ENCODE measurements at regions not wholly inside any gene's neighbourhood (a gene's known extent, or its start where the extent isn't known, plus 50 kb on each side); places are given as distances from the start of the nearest gene placed in this dataset.

DNA sequence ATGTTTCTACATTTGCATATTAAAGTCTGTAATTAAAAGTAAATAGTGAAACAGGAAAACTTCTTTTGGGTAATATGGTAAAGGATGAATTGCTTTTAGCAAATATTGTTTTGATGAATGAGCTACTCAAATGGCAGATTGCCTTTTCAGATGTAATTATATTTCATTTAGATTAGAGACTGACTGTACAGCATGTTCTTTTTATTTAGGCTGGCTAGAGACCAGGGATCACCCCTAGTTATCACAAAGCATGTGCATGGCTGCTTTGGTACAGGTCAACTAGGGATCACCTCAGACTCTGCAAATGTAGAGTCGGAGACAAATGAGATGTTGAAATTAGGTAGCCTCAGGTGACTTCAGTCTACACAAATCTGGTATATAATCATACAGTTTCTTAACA lies 214.9 kb upstream of the SEMA6A start:
- TF ChIP-seq, protein P1, sequence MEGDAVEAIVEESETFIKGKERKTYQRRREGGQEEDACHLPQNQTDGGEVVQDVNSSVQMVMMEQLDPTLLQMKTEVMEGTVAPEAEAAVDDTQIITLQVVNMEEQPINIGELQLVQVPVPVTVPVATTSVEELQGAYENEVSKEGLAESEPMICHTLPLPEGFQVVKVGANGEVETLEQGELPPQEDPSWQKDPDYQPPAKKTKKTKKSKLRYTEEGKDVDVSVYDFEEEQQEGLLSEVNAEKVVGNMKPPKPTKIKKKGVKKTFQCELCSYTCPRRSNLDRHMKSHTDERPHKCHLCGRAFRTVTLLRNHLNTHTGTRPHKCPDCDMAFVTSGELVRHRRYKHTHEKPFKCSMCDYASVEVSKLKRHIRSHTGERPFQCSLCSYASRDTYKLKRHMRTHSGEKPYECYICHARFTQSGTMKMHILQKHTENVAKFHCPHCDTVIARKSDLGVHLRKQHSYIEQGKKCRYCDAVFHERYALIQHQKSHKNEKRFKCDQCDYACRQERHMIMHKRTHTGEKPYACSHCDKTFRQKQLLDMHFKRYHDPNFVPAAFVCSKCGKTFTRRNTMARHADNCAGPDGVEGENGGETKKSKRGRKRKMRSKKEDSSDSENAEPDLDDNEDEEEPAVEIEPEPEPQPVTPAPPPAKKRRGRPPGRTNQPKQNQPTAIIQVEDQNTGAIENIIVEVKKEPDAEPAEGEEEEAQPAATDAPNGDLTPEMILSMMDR (conservative IDR thresholded peaks at IDR 0.05; ENCODE audit: low read length), result no peak
- no peak for TF ChIP-seq EZH2phosphoT487 (IDR thresholded peaks at IDR 0.05; ENCODE audit: borderline replicate concordance, low read depth, low read length)
